ENCODE measurements at regions not wholly inside any gene's neighbourhood (a gene's known extent, or its start where the extent isn't known, plus 50 kb on each side); places are given as distances from the start of the nearest gene placed in this dataset.

GRCh38 chr17:79304884-79305283 is 230.3 kb downstream of the ENGASE start:
- DNase-seq (ENCODE audit: insufficient read length, low spot score) (no peak), FAIRE-seq (no peak)

GRCh38 chr17:79303641-79304205 is 229.1 kb downstream of the ENGASE start:
- DNase-seq (ENCODE audit: insufficient read length, low spot score), result no peak
- no peak for FAIRE-seq

DNA sequence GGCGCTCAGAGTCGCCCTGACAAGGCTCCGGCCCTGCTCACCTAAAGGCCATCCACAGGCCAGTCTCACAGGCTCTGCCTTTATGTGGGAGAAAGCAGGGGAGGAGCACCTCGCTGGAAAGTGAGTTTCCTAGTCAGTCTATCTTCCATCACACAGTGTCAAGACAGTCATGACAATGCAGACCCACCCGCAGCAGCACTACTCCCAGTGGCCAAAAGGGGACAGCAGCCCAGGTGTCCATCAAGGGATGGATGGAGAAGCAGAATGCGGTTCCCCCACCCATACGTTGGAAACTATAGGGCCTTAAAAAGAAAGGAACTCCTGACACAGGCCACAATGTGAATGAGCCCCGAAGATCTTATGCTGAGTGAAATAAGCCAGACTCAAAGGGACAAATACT is 226.8 kb downstream of the ENGASE start:
- FAIRE-seq, result no peak
- DNase-seq (ENCODE audit: insufficient read length, low spot score), result no peak

DNA sequence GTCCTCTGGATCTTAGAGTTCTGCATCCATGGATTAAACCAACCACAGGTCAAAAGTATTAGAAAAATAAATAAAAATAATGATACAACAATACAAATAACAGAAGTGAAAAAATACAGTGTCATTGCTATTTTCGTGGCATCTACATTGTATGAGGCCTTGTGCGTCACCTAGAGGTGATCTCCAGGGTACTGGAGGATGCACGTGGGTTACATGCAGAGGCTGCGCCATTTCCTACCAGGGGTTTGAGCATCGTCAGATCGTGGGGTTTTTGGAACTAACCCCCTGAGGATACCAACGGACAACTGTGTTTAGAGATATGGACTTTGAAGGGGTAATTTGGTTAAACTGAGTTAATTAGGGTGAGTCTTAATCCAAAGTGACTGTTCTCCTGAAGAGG is 224.7 kb downstream of the ENGASE start:
- DNase-seq (ENCODE audit: insufficient read length, low spot score) (no peak), FAIRE-seq (no peak)

DNA sequence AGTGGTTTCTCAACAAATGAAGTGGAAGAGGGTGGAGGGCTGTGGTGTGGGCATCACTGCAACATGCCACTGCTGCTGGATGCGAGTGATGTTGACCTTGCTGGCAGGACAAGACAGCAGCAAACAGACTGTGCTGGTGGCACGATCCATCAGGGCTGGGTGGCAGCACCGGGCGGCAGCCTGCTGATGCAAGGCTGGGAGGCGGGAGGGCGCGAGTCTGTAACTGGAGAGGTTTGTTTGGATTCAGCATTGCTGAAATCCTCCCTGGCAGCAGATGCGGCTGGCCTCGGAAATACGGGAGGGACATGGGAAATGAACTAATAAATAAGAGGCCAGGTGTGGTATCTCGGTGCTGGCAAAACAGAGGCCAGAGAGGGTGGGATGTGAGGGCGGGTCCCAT is 224.2 kb downstream of the ENGASE start:
- no peak for DNase-seq (ENCODE audit: insufficient read length, low spot score)
- no peak for FAIRE-seq

GRCh38 chr17:79296243-79296642 is 221.6 kb downstream of the ENGASE start:
- FAIRE-seq (no peak), DNase-seq (ENCODE audit: insufficient read length, low spot score) (no peak)

DNA sequence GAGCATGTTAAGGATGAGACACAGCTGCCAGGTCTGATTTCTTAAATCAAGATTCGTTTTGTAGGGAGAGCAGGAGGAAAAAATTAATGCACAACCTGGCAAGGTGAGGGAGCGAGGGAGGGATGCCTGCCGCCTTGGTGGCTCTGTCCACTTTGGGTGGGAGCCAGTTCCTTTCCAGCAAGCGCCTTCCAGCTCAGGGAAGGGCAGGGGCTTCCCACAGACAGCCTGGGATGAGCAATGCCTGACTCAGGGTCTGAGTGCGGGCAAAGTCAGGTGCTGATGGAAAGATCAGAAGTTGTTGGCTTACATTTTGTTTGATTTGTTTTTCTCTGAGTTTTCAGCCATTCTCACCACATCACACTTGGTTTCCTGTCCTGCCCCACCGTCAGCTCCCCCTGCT is 220.7 kb downstream of the ENGASE start:
- no peak for FAIRE-seq
- no peak for DNase-seq (ENCODE audit: insufficient read length, low spot score)

- FAIRE-seq, result no peak
- peak; percentile 34 for DNase-seq (ENCODE audit: insufficient read length, low spot score)
Measured at GRCh38 chr17:79294459-79295071, 219.9 kb downstream of the ENGASE start.

- no peak for DNase-seq (ENCODE audit: insufficient read length, low spot score)
- no peak for FAIRE-seq
Measured at GRCh38 chr17:79292501-79292900, 217.9 kb downstream of the ENGASE start.

- DNase-seq (ENCODE audit: insufficient read length, low spot score) (no peak), FAIRE-seq (no peak)
Measured at GRCh38 chr17:79291391-79291790, 216.8 kb downstream of the ENGASE start.

GRCh38 chr17:79290726-79291125 is 216.1 kb downstream of the ENGASE start:
- FAIRE-seq (no peak), DNase-seq (ENCODE audit: insufficient read length, low spot score) (no peak)

DNA sequence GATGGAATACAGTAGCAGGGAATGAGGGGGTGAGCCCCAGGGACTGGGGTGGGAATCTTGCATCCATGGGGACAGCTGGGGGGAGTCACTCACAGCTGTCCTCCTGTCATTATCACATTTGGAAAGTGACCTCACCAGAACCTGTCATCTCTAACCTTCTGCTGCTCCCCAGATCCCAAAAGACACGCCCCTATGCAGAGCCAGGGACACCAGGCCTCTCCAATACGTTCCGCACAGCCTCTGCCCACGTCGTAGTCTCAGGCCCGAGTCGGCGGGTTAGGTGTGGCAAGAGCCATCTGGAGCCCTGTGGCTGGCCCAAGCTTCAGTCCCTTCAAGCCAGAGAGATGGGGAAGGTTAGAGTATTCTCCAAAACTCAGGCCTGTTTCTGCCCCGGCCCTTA is 214.3 kb downstream of the ENGASE start:
- DNase-seq (ENCODE audit: insufficient read length, low spot score) (no peak), FAIRE-seq (no peak)

GRCh38 chr17:79286440-79286839 is 211.8 kb downstream of the ENGASE start:
- FAIRE-seq, result no peak
- no peak for DNase-seq (ENCODE audit: insufficient read length, low spot score)

DNA sequence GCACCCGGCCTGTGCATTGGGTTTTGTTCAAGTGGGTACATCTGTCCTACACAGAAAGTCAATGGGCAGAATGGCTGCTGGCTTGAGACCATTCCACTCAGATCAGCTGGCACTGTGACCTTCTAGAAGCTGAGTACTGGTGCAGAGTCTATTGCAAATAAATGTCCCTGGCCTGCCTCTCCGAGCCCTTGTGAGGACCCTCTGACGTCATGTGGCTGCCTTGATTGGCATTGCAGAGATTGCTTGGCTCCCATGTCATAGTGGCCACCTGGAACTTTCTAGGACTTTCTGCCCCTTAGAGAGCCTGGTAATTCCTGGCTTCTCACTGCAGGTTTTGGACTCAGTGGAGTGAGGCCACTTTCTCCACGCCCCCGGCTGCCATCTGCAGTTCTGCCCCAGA is 211.3 kb downstream of the ENGASE start:
- no peak for FAIRE-seq
- DNase-seq (ENCODE audit: insufficient read length, low spot score), result no peak

- no peak for FAIRE-seq
Measured at GRCh38 chr17:79282294-79282693, 207.7 kb downstream of the ENGASE start.

GRCh38 chr17:79281803-79282202 is 207.2 kb downstream of the ENGASE start:
- no peak for DNase-seq (ENCODE audit: insufficient read length, low spot score)

More at GRCh38 chr17:79282294-79282693, 207.7 kb downstream of the ENGASE start:
- DNase-seq (ENCODE audit: insufficient read length, low spot score), result no peak

GRCh38 chr17:79280866-79281572 is 206.4 kb downstream of the ENGASE start:
- FAIRE-seq, result no peak
- DNase-seq (ENCODE audit: insufficient read length, low spot score), result no peak

More at GRCh38 chr17:79281803-79282202, 207.2 kb downstream of the ENGASE start:
- no peak for FAIRE-seq

- no peak for FAIRE-seq
- no peak for DNase-seq (ENCODE audit: insufficient read length, low spot score)
Measured at GRCh38 chr17:79280010-79280409, 205.4 kb downstream of the ENGASE start.

DNA sequence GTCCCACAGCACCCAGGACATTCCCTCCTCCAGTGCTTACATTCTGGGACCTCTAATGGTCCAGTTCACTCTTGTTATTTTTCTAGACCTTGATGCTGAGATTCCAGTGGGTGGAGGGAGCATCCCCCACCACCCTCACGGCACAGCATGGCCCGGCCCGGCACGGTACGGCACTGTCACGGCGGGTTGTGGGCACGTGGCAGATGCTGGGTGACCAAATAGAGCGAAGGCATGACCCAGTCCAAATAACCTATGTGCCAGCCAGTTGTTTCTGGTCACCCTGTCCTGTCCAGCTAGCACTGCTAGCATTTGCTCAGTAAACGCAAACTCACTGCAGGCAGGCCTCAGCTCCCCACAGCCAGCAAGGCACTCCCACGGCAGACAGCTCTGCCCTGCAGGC is 204.7 kb downstream of the ENGASE start:
- FAIRE-seq (no peak), DNase-seq (ENCODE audit: insufficient read length, low spot score) (no peak)

DNA sequence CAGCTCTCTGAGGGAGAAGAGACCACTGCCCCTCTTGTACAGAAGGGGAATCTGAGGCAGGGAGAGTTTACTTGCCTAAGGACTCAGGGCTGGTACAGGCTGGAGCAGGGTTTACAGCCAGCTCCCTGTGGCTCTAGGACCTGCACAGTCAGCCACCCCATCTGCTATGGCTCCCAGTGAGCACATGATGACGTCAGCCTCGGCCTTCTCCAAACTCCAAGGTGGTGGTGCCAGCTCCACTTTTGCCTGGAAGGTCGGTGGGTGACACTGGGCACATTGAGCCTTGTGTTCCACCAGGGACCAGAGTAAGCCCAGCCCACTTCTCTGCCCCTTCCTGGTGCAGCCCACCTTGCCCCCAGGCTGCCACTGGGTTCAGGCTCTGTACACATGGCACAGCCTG is 202.2 kb downstream of the ENGASE start:
- FAIRE-seq (no peak), DNase-seq (ENCODE audit: insufficient read length, low spot score) (no peak)

GRCh38 chr17:79273660-79274059 is 199.0 kb downstream of the ENGASE start:
- FAIRE-seq (no peak), DNase-seq (ENCODE audit: insufficient read length, low spot score) (no peak)

- FAIRE-seq, result no peak
- DNase-seq (ENCODE audit: insufficient read length, low spot score), result no peak
Measured at GRCh38 chr17:79272666-79273219, 198.1 kb downstream of the ENGASE start.

Measured in GM19239 (cell line).